ENCODE measurements at regions not wholly inside any gene's neighbourhood (a gene's known extent, or its start where the extent isn't known, plus 50 kb on each side); places are given as distances from the start of the nearest gene placed in this dataset.

DNA sequence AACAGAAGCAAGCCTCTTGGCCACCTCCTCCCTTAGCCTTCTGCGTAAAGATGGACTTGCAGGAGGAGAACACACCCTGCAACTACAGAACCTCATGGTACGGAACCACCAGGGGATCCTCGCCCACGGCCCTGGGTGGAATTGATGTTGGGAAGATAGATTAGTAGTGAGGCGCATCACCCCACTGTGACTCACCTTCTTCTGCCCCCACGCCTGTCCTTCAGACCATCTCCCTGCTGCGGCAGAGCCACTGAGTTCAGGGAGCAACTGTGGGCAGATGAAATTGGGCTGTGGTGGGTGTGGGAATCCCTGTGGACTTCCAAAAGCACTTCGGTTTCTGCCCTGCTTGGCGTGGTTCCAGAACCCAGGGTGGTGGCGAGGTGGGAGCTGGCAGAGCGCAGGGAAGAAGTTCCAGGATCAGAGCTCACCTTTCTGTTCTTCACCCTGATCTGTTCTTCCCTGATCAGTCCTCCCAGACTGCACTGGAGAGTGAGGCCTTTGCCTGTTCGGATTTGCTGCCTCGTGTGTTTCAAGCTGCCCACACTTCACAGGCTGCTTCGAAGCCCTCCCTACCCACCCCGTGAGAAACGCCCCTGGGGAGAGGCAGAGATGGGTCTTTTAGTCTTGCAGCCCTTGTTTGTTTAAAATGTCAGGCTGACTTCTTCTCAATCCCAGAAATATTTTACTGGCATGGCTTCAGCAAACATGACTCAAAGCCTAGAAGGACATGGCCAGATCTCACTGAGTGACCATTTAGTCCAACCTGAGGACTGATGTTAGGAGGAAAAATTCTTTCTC, 92.8 kb upstream of the MLN start:
- 55 to 61% methylated on average over 16 of the region's 16 CpGs for WGBS, 2 donors
- TF ChIP-seq, protein P1, sequence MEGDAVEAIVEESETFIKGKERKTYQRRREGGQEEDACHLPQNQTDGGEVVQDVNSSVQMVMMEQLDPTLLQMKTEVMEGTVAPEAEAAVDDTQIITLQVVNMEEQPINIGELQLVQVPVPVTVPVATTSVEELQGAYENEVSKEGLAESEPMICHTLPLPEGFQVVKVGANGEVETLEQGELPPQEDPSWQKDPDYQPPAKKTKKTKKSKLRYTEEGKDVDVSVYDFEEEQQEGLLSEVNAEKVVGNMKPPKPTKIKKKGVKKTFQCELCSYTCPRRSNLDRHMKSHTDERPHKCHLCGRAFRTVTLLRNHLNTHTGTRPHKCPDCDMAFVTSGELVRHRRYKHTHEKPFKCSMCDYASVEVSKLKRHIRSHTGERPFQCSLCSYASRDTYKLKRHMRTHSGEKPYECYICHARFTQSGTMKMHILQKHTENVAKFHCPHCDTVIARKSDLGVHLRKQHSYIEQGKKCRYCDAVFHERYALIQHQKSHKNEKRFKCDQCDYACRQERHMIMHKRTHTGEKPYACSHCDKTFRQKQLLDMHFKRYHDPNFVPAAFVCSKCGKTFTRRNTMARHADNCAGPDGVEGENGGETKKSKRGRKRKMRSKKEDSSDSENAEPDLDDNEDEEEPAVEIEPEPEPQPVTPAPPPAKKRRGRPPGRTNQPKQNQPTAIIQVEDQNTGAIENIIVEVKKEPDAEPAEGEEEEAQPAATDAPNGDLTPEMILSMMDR (IDR thresholded peaks at IDR 0.05) = no peak
- no peak for TF ChIP-seq POLR2A (IDR thresholded peaks at IDR 0.05)
- no peak overlapping the region for H3K4me3 ChIP-seq (ENCODE audit: low read depth, poor library complexity, severe bottlenecking)
- intact Hi-C loops (cut with DNase I; ENCODE audit: low total_unique reads) = no loop called here
- DNase-seq (ENCODE audit: low spot score in 2 of 2) = no peak

DNA sequence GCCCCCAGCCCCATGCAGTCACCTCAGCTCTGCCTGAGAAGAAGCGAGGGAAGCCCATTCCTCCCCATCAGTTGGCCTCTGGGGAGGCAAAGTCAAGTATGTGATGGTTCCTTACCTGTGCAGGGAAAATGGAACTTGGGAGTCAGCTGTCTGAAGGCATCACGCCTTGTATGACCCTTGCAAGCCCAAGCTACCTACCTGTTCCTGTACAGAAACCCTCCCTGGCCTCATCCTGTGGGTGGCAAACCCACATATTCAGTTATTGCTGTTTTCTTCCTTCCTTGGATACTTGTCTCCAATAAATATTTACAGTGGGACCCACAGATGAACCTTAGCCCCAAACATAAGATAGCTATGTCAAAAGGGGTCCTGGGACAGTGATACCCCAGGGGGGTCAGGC, 92.2 kb upstream of the MLN start:
- intact Hi-C loops (cut with DNase I; ENCODE audit: low total_unique reads) = no loop called here
- 92 to 94% methylated on average over 2 of the region's 2 CpGs for WGBS, 2 donors
- TF ChIP-seq, protein P1 (IDR thresholded peaks at IDR 0.05) = no peak
- no peak for TF ChIP-seq POLR2A (IDR thresholded peaks at IDR 0.05)
- DNase-seq (ENCODE audit: low spot score in 2 of 2) = no peak
- H3K4me3 ChIP-seq (ENCODE audit: low read depth, poor library complexity, severe bottlenecking) = no peak overlapping the region

DNA sequence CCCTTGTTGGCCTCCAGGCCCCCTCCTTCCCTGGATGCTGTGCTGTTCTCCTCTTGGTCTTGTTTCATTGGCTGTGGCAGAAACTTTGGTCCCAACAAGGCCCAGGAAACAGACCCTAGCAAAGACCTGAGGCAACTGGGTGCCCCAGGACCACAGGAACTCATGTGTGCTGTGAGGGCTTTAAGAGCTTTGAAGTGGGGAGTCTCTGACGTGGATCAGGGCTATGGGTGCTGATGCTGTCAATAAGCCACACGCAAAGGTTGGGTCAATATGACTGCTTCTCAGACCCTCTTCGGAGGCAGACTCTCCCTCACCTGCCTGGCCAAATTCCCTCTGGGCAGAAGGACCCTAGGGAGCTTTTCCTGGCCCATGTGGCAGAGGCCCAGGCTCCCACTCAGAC, 91.5 kb upstream of the MLN start:
- WGBS, 2 donors = 92 to 97% methylated on average over 3 of the region's 3 CpGs
- DNase-seq (ENCODE audit: low spot score in 2 of 2) = no peak
- H3K4me3 ChIP-seq (ENCODE audit: low read depth, poor library complexity, severe bottlenecking) = no peak overlapping the region
- TF ChIP-seq, protein P1 (IDR thresholded peaks at IDR 0.05) = no peak
- no peak for TF ChIP-seq POLR2A (IDR thresholded peaks at IDR 0.05)
- intact Hi-C loops (cut with DNase I; ENCODE audit: low total_unique reads) = no loop called here

DNA sequence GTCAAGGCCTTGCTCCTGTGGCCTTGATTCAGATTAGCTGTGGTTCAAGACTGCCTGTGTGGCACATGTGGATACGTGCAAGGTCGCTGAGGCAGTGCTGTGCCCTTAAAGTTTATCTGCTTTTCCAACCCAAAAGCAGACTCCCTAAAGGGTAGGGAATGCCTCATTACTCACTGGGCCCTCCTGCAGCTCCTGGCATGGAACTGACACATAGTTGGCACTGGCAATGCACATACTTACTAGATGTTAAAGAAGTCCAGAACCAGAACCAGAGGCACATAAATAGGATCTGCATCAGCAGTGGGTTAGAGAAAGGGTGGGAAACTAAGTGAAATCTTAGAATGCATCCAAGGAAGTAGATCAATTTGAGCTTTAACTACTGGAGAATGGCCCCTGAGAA, 90.6 kb upstream of the MLN start:
- intact Hi-C loops (cut with DNase I; ENCODE audit: low total_unique reads) = no loop called here
- no peak for TF ChIP-seq POLR2A (IDR thresholded peaks at IDR 0.05)
- TF ChIP-seq, protein P1 (IDR thresholded peaks at IDR 0.05) = no peak

DNA sequence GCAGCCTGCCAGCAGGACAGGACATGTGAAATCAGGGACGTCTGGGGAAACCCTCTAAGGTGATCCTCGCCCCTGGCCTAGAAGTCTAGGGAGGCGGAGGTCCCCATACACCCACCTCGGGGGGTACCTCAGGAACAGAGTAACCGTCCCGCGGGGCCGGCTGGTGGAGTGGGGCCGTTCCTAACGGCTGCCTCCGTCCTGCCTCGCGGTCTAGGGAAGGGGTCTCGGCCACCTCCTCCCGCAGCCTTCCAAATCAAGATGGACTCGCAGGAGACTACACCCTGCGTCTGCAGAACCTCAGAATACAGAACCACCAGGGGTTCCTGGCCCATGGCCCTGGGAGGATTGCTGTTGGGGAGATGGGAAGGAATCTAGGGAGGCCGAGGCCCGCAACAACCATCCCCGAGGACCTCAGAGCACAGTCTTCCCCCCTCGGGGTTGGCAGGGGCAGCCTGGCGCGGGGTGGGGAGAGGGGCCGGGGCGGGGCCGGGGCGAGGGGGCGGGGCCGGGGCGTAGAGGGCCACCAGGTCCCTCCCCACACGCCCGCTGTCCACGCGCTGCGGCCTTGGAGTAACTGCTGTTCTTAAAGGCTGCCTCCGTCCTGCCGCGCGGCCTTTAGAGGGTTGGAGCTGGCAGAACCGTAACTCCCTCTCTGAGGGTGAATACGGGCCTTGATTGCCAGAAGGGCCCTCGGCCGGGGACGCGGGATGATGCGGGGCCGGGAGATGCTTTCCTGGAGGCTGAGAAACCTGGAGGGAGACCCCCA, 89.0 kb upstream of the MLN start:
- H3K4me3 ChIP-seq (ENCODE audit: low read depth, poor library complexity, severe bottlenecking) = no peak overlapping the region
- WGBS, 2 donors = 87 to 91% methylated on average over 41 to 43 of the region's 47 CpGs
- DNase-seq (ENCODE audit: low spot score in 2 of 2) = no peak
- intact Hi-C loops (cut with DNase I; ENCODE audit: low total_unique reads) = no loop called here
- TF ChIP-seq, protein P1 (IDR thresholded peaks at IDR 0.05) = no peak

More for the DNA sequence above, 90.6 kb upstream of the MLN start:
- 43 to 54% methylated on average over 2 of the region's 2 CpGs for WGBS, 2 donors
- no peak overlapping the region for H3K4me3 ChIP-seq (ENCODE audit: low read depth, poor library complexity, severe bottlenecking)
- no peak for DNase-seq (ENCODE audit: low spot score in 2 of 2)

Data from lower leg skin (tissue), 4 donors.